GM19372 (cell line): ENCODE measurements at regions not wholly inside any gene's neighbourhood (a gene's known extent, or its start where the extent isn't known, plus 50 kb on each side); places are given as distances from the start of the nearest gene placed in this dataset.
"Not testable (repeated sequence)": the region's sequence is repeated elsewhere in the genome, so short reads cannot be mapped to it uniquely, and the experiment has no call there.

Source experiments
- ATAC-seq: cut with Tn5 transposase; IDR thresholded peaks from one replicate; pipeline ENCODE4 v1.9.1; 2021; ENCODE audit warnings: mild to moderate bottlenecking, low read depth, moderate library complexity; ENCODE audit not compliant: unreplicated experiment

DNA sequence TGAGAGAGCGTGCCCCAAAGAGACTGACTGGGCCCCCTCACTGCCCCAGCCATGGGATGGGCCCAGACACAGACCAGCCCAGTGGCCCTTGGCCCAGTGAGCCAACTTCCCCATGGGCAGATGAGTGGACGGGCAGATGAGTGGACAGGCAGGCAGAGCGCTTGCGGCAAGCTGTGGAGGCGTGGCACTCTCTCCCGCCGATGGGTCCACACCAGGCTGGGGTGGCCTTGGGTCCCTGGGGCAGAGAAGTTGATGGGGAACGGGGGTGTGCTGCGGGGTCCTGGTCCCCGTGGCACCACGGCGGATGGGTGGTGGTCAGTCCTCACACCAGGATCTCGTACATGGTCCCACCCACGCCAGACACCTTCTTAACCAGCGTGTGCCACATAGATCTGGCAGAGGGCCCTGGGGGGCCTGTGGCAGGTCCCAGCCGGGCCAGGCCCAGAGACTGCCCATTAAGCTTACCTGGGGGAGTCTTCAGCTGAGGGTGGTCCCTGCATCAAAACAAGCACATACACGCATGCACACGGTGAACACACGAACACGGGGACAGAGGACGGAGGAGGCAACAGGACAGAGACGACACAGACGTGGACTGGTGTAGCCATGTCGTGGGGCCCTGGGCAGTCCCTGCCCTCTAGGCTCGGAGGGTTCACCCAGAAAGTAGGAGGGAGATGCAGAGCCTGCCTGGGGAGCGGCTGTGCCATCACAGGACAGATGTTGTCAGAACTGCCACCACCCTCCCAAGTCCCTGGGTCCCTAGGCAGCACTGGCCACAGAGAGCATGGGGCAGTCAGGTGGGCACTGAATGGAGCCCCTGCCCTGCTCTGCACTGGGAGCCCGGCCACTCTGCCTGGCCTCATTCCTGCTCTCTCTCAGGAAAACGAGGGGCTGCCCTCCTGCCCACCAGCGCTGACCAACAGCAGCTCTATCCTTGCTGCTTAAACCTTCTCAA is 182.2 kb downstream of the IGLL1 start:
- no peak for ATAC-seq

DNA sequence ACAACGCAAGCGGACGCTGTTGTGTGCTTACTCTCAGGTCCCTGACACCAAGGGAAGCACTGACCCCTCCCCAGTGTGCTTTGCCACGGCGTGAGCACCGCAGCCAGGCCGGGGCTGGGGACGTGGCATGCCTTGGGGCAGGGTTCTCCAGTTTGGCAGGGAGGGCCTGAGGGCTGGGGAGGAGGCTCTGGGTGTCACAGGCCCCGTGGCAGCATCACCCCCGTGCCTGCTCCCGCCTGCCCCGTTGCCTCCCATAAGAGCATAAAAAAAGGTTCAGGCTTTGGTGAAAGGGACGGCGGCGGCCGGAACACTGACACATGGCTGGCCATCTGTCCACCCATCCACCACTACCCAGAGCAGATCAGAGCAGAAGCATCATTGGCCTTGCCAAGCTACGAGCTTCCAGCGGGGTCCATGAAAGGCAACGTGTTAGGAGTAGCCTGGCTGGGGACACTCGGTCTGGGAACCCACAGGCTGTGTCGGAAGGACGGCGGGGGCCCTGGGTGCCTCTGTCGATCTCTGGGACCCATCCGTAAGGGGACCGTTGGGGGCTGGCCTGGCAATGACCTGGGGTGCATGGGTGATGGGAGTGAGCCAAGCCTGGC is 183.0 kb downstream of the IGLL1 start:
- ATAC-seq = no peak

DNA sequence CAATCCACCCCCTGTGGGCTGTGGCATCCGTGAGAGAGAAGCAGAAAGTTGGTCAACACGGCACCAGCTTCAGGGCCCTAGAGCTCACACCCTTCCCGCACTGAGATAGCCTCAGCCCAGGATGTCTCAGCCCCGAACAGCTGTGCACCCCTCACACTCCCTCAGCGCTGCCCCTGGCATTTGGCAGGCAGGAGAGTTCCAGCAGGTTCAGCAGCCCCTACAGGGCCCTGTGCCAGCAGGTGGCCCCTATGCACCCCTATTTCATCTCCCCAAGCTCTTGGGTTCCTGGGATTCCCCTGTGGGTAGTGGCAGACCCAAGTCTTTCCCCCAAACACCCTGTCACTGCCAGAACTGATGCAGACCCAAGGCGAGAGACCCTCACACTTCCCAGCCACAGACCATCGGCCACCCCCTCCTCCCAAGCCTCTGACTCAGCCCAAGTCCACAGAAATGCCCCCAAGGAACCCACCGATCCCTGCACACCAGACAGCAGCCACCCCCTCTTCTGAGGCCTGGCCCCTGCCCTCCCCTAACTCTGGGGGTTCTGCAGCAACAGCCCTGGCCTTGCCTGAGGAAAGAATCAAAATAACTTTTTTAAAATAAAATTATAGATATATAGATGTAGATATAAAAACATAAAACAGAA is 183.6 kb downstream of the IGLL1 start:
- ATAC-seq = no peak

DNA sequence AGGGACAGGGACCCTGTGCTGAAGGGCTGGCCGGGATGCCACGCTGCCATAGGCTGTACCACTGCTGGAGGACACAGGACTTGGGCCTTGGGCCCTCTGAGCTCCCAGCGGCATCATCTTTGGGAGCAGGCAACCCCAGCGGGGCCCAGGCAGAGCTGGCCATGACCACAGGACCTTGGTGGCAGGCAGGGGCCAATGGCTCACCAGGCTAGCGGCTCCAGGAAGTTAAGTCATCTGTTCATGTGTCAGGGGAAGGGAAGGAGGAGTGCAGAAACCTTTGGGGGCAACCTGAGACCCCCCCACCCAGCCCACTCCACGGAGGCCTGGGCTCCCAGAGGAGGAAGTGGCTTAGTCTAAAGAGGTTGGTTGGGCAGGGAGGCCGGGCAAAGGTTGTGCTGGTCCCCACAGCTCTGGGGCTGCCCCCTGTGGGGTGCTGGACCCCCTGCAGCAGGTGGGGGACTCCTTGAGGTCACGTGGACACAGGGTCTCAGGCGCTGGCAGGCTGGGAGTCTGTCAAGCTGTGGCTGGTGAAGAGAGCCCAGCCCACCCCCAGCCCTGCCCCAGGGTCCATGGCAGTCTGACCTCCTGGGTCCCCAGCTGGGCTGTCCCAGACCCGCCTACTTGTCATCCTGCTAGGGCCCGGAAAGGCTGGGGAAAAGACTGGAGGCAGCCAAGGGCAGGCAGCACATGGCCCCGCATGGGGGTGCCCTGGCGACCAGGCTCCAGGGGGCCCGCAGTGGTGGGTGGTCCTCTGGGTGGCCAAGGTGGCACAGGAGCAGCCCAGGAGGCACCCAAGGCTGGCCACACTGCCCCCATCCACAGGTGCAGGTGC is 184.3 kb downstream of the IGLL1 start:
- ATAC-seq = no peak

DNA sequence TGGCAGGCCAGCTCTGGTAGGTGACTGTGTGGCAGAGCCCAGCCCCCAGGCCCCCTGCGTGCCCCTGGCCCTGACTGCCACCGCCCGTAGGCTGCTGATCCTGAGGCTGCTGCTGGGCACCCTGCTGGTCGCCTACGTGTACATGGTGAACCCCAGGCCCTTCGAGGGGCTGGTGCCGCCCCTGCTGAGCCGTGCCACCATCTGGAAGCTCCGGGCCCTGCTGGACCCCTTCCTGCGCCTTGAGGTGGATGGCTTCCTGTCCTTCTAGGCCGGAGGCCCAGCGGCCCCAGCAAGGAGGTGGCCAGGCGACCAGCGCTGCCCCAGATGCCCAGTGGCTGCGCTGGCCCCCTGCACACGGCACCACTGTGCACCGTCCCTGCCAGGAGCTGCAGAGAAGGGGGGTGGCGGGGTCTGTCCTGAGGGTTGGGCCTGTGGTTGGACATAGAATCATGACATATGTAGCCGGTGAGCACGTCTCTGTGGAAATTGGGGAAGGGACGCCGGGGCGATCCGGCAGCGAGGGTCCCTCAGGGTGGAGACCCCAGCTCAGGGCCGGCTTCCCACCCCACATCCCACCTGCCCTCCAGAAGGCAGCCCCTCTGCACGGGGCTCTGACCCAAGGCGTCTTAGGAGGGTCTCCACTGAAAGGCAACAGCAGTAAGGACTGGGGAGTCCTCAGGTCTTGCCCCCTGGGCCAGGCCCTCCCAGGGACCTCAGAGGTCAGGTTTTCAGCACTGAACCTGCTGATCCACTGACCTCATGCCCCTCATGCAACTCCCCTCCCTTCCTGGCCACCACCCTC is 185.4 kb downstream of the IGLL1 start:
- ATAC-seq = no peak

DNA sequence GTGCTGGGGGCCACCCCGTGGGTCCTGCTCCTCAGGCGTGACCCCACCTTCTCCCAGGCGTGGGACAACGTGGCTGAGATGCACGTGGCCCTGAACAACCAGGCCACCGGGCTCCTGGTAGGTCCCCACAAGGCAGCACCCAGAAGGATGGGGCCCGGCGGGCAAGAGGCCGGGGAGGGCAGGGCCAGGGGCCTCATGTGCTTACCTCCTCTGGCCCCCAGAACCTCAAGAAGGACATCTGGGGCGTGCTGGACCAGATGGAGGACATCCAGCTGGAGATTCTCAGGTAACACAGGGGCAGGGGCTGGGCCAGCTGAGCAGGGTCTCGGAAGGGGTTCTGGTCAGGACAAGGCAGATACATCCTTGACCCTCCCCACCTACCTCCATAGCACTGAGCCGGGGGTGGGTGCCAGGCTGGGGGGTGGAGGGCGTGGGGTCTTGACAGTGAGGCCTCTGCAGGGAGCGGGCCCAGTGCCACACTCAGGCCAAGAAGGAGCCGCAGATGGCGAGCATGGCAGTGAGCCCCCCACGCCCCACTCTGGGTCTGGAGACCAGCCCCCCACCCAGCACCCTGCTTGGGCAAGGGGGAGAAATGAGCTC is 186.3 kb downstream of the IGLL1 start:
- ATAC-seq = no peak

DNA sequence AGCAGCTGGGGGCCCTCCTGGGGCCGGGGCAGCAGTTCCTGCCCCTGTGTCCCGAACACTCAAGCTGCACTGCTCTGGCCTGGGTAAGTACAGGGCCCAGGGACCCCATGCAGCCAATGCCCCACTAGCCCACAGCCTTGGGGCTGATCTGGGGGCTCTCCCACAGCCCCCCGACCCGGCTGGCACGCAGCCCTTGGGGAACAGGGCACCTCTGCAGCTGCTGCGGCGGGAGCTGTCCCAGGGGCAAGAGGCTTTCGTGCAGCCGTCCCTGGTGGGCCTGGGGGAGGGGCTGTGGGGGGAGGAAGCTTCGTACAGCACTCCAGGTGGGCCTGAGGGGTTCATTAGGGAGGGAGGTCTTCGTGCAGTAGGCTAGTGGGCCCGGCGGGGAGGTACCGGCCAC is 186.9 kb downstream of the IGLL1 start:
- not testable (repeated sequence) for ATAC-seq

DNA sequence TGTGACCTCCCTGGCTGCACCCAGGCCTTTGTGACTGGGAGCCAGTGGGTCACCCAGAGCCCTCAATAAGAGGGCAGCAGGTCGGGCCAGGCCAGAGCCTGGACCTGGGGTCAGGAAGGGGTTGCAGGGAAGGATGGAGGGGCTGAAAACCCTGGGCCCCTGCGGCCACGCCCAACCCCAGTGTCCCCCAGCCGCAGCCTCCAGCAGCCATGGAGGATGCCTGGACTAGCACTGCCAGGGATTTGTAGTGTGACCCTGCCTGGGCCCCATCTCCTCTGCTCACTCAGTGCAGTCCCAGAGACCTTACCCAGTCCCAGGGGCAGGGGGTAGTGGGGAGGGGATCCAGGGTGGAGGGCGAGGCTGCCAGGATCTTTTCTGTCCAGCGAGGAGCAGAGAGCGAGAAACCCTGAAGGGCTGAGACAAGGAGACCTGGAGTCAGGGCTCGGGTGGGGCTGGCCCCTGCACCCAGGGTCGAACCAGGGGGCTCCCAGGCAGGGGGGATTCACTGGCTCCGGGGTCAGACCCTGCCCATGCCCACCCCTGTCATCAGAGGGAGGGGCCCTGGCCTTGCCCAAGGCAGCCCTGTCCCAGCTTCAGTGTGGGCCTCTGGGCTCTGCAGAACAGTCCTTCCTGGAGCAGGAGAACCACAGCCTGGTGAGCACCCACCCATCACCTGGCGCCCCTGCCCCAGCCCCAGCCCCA is 187.5 kb downstream of the IGLL1 start:
- ATAC-seq = no peak

DNA sequence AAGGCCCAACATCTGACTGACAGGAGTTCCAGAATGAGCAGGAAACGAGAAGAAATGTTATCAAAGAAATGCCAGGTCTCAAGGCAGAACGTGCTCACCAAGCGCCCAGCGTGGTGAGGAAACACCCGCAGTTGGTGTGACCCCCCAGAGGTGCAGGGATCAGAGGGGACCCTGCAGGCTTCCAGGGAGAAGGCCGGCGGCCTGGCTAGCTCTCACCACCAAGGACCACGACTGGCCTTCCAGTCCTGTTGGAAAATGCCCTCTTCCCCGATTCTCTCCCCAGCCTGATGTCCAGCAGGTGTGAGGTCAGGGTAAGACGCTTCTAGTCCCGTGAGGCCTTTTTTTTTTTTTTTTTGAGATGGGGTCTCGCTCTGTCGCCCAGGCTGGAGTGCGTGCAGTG is 189.1 kb downstream of the IGLL1 start:
- no peak for ATAC-seq

DNA sequence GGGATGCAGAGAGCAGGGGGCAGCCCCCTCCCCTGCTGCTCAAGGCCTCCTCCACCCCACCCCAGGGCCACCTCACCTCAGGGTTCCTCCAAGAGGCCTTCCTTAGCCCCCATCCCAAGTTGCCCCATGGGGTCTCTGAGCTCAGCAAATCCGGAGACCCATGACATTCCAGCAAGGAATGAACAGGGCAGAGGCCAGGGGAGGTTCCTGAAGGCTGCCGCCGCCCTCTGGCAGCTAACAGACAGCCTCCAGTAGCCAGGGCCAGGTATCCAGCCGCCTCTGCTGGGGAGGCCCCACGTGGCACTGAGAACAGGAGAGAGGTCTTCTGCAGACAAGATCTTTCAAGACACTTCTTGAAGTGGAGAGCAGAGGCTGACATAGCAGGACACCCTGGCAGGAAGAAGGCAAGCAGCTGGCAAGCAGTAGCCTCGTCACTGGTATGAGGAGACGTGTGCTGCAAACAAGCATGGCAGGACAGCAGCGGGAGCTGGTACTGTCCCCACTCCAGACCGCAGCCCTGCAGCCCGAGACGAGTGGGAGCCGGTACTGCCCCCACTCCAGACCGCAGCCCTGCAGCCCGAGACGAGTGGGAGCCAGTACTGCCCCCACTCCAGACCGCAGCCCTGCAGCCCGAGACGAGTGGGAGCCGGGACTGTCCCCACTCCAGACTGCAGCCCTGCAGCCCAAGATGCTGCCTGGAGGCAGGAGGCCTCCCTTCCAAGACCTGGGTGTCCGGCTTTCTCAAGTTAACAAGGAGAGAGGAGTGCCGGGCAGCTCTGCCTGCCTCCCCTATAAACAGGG is 190.6 kb downstream of the IGLL1 start:
- no peak for ATAC-seq

DNA sequence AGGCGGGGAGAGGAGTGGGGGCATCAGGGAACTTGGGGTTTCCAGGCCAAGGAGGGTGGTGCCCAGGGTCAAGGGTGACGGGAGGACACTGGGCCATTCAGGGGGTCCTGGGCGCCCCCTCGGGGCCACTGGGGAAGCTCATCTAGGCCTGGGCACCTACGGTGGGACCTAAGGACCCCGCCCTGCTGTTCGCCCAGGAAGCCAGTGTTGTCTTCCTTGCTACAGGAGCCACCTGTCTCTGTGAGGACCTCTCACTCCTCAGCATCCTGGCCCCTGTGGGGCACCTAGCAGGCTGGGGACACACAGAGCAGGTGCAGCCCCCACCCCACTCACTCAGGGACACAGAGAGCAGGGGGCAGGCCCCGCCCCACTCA is 191.6 kb downstream of the IGLL1 start:
- ATAC-seq = no peak

DNA sequence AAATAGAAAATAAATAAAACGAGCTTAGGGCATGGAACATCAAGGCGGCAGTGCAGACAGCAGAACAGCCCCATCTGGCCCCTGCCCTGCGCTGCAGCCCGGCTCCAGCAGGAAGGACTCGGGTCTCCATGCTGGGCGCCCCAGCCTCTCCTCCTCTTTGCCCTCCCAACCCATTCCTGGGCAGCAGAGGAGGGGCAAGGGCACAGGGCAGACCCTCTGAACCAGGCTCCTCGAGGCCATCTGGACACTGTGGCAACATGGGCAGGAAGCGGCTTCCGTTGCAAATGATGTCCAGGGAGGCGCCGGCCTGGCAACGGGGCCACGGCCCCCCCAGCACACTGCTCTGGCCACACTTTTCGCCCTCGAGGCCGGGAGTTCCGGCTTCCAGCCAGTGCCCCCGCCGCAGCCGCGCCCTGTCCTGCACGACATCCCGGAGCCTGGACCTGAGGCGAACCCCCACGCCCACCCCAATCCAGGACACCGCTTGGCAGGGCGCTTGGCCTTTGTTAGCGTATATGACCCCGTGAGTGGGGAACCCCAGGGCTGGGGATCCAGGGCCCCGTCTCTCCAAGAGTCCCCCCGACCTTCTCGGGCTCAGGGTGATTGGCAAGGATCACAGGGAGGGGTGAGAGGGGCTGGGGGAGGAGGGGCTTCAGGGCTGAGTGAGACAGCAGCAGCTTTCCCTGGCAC is 192.1 kb downstream of the IGLL1 start:
- ATAC-seq = no peak

DNA sequence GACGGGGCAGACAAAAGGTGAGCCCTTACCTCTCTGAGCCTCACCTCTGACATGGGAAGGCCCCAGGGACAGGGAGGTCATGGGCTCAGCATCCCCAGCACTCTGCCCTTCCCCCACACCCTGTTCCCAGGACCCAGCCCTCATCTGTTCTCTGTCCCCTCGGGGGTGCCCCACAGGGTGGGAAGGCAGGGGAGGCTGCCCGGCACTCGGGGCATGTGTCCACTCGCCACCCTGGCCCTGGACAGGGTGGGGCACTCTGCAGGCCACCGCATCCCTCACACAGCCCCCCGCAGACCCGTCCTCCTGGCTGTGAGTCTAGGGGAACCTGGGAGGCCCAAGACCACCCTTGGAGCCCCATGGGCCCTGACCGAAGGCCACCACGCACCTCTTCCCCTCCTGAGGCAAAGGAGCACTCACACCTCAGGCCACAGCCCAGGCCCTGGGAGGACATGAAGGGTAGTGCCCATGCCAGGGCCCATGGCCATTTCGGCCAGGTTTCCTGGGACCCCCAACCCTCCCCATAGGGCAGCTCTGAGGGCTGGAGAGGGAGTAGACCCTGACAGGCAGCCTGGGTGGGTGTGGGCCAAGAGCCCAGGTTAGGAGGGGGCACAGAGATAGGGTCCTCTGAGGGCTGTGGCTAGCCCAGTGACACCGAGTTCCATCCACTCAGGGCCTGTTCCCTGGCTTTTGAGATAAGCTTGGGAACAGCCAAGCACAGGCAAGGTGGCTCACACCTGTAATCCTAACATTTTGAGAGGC is 193.1 kb downstream of the IGLL1 start:
- ATAC-seq = no peak

DNA sequence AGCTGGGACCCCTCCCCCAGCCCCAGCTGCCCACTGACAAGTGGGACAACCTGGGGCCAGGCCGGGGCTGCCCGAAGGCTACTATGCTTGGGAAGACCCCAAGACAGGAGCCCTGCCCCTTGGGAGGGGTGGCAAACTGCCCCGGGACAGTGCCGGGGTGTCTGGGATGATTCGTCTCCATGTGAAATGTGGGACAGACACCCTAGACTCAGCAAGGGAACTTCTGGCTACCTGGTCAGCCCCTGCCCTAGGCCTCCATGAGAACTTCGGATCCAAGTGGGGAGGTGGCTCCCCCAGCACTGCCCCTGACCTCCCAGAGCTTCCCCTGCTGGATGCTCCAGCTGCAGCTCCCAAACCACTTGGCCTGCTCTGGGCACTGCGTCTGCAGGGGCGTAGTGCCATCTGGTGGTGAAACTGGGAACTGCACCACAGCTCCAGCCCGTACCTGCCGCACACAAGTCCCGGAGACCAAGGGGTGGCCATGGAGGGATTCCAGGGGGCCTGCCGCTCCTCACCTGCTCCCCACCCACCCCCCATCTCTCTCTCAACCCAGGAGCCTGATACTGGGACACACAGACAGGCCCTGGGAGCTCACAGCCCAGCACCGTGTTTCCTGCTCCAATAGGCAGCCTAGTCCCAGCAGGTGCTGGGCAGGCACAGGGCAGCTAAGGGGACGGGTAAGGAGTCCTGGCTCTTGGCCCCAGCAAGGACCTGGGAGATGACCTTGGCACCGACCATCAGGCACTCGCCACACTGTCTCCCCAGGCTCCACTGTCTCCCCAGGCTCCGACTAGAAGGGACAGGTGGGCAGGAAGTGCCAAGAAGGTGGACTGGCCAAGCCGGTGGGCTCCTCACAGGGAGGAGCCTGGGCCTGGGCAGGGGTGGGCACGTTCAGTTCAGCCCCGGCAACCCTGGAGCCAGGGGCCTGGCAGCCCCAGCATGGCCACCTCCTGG is 194.1 kb downstream of the IGLL1 start:
- no peak for ATAC-seq

DNA sequence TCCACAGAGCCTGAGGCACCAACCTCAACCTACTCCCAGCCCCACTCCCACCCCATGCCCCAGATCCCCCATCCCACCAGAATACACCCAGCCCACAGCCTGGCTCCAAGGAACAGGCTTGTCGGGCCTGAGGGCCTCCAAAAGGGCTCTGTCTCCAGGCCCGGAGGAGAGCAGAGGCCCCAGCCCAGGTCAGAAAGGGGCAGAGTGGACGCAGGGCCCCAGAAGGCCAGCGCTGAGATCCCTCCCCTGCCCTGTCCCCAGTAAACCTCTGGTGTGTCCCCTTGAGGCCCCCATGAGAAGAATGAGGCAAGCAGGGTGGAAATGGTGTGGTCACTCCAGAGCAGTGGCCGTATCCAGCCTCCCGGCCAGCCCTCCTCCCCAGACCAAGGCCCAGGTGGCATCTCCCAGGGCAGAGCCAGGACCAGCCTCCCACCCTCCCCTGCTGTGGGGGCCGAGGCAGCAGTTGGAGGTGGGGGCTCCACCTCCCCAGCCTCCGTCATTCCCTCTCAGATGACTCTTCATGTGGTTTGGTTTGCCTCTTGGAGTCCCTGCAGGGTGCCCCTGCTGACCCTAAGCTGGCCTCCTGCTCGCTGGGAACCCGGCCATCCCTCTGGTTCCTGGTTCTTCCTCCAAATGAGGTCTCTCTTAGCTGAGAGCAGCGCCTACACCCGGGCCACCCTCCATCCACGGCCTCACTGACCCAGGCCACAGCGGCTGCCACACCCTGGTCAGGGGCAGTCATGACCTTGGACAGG is 195.0 kb downstream of the IGLL1 start:
- ATAC-seq = no peak
